RWPE1 (cell line): ENCODE measurements at regions not wholly inside any gene's neighbourhood (a gene's known extent, or its start where the extent isn't known, plus 50 kb on each side); places are given as distances from the start of the nearest gene placed in this dataset.

Source experiments
- CTCF ChIA-PET: fragments of 350-600 bp; sonication (Branson Sonifier 250); formaldehyde crosslinking; extraction: SDS; loops from one replicate; lab custom pipeline; 2021; lab: Yijun Ruan, JAX
- POLR2A ChIA-PET: fragments of 400-600 bp; formaldehyde crosslinking; extraction: SDS; loops from one replicate; lab custom pipeline; 2020; ENCODE audit warnings: antibody characterized with exemption; ENCODE audit not compliant: low non-redundant PET; lab: Yijun Ruan, JAX
- DNase-seq: peaks from one replicate; pipeline ENCODE4 v3.0.0; 2012; ENCODE audit warnings: low spot score
- H3K27ac ChIP-seq: fragments of 450-650 bp; 2 replicates; pipeline ENCODE4 v1.5.1; 2017
- TF ChIP-seq, protein P1 (sequence below): fragments of 450-650 bp; conservative IDR thresholded peaks from 2 replicates; pipeline ENCODE4 v1.5.1; 2017; ENCODE audit warnings: low read depth, mild to moderate bottlenecking

DNA sequence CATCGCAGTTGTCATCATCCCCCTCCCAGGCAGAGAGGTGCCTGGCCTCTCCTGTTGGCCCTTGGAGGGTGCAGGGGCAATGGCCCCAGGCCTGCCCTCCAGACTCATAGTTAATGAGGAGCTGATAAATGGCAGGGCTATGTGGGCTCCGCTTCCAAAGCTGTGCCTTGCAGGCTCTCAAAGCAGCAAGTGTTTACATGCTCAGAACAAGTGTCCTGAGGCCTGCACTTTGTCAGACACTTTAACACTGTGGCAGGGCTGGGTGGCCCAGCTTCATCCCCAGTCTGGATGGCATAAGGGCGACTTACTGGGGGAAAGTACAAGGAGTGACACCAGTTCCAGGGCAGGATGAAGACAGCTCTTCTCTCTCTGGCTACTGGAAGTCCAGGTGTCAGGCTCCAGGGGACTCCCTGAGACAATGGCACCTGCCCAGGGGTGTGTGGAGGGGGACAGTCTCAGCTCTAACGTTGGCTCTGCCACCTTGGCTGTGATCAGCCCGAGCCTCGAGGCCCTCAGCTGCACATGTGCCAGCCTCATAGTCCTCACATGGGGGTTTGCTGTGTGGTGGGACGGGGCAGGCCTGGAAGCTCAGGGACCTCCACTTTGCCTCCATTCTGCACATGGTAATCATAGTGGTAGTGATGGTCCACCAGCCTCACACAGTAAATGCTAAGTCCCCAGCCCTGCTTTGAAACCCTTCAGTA is 153.4 kb downstream of the BARX1 start:
- POLR2A ChIA-PET: no interaction called here
- TF ChIP-seq, protein P1, sequence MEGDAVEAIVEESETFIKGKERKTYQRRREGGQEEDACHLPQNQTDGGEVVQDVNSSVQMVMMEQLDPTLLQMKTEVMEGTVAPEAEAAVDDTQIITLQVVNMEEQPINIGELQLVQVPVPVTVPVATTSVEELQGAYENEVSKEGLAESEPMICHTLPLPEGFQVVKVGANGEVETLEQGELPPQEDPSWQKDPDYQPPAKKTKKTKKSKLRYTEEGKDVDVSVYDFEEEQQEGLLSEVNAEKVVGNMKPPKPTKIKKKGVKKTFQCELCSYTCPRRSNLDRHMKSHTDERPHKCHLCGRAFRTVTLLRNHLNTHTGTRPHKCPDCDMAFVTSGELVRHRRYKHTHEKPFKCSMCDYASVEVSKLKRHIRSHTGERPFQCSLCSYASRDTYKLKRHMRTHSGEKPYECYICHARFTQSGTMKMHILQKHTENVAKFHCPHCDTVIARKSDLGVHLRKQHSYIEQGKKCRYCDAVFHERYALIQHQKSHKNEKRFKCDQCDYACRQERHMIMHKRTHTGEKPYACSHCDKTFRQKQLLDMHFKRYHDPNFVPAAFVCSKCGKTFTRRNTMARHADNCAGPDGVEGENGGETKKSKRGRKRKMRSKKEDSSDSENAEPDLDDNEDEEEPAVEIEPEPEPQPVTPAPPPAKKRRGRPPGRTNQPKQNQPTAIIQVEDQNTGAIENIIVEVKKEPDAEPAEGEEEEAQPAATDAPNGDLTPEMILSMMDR: no peak
- H3K27ac ChIP-seq: no peak overlapping the region
- CTCF ChIA-PET: interaction anchor here (0.6 kb wide), 1 partner anchor 1346 kb away, joined by 3 read pairs; no protein-coding TSS in a partner anchor
- DNase-seq: no peak

GRCh38 chr9:93801120-93801519 is 154.0 kb downstream of the BARX1 start:
- DNase-seq: no peak
- TF ChIP-seq, protein P1: no peak
- H3K27ac ChIP-seq: no peak overlapping the region
- ChIA-PET CTCF (no interaction called here), POLR2A (no interaction called here)

- CTCF ChIA-PET: no interaction called here
- POLR2A ChIA-PET: no interaction called here
- DNase-seq: no peak
- no peak overlapping the region for H3K27ac ChIP-seq
- TF ChIP-seq, protein P1: no peak
Measured at GRCh38 chr9:93792358-93792757, 162.8 kb downstream of the BARX1 start.

DNA sequence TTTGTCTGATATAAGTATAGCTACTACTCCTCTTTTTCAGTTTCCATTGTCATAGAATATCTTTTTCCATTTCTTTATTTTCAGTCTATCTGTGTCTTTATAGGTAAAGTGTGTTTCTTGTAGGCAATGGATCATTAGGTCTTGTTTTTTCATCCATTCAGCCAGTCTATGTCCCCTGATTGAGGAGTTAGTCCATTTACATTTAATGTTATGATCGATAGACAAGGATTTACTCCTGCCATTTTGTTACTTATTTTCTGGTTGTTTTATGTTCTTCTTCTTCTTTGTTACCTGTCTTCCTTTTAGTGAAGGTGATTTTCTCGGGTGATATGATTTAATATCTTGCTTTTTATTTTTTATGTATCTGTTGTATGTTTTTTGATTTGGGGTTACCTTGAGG is 169.0 kb downstream of the BARX1 start:
- no peak overlapping the region for H3K27ac ChIP-seq
- TF ChIP-seq, protein P1: no peak

DNA sequence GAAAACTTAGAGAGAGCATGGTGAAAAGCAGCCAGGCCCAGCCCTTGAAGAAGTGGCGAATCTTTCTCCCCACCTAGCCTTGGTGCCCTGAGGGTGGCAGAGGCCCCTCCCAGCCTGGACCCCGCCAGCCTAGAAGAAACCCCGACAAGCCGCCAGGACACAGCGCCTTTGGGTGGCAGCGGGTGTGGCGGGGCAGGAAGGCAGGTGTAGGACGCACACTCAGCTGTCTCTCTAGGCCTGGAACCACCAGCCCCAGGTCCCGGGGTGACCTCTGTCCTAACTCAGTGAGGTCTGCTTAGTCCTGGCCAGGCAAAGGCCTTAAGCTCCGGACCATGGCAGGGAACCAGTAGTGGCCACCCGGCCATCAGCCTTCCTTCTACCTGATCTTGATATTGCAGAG is 178.3 kb downstream of the BARX1 start:
- DNase-seq: no peak
- no peak overlapping the region for H3K27ac ChIP-seq
- ChIA-PET CTCF (no interaction called here), POLR2A (no interaction called here)
- TF ChIP-seq, protein P1: no peak

More for the DNA sequence above, 169.0 kb downstream of the BARX1 start:
- ChIA-PET POLR2A (no interaction called here), CTCF (no interaction called here)
- no peak for DNase-seq

- no peak for DNase-seq
- ChIA-PET CTCF (no interaction called here), POLR2A (no interaction called here)
- H3K27ac ChIP-seq: no peak overlapping the region
- TF ChIP-seq, protein P1: no peak
Measured at GRCh38 chr9:93776256-93776655, 178.9 kb downstream of the BARX1 start.
